Tibial nerve (tissue), 3 donors: ENCODE measurements at regions not wholly inside any gene's neighbourhood (a gene's known extent, or its start where the extent isn't known, plus 50 kb on each side); places are given as distances from the start of the nearest gene placed in this dataset.

Experiments
- POLR2A ChIP-seq, 2 donors: fragments of 450-650 bp; IDR thresholded peaks; one replicate each; pipeline ENCODE4 v1.6.1; 2017; ENCODE audit warnings: antibody characterized with exemption in 2 of 2, mild to moderate bottlenecking in 2 of 2, moderate library complexity in 2 of 2
- TF ChIP-seq, protein P1 (sequence below), 5 experiments: fragments of 200-600 bp in 3 of 5; fragments of 450-650 bp in 2 of 5; sonication (generic) in 3 of 5; IDR thresholded peaks; one replicate each; pipeline ENCODE4 v1.5.1; 2016 to 2019; ENCODE audit warnings: antibody characterized with exemption in 5 of 5, mild to moderate bottlenecking in 3 of 5, moderate library complexity in 2 of 5

DNA sequence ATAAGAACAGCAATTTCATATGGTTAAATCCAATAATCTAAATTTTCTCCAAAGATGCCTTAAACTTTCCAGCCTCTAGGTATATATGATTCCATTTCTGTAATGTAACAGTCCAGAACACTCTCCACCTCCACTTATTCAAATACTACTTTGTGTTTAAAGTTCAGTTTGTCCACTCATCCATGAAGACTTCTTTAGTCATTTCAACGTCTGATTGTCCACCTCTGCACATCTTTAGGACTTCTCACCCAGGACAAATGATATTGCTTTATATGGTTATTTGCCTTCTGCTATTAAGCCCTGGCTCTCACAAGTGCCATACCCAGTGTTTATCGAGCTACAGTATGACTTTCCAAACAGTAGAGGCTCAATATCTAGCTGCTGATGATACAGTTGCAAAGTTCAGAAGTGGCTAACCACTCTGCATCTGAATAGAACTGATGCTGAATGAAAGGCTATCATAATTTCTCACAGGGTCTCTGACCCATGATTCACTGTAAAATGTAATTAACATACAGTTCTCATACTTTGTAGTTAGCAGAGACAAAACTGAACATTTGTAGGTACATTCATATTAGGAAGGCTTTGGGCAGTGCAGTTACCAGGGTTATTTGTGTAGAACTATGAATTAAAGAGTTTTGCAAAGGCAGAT, 93.7 kb upstream of the MBNL1 start:
- TF ChIP-seq, protein P1, sequence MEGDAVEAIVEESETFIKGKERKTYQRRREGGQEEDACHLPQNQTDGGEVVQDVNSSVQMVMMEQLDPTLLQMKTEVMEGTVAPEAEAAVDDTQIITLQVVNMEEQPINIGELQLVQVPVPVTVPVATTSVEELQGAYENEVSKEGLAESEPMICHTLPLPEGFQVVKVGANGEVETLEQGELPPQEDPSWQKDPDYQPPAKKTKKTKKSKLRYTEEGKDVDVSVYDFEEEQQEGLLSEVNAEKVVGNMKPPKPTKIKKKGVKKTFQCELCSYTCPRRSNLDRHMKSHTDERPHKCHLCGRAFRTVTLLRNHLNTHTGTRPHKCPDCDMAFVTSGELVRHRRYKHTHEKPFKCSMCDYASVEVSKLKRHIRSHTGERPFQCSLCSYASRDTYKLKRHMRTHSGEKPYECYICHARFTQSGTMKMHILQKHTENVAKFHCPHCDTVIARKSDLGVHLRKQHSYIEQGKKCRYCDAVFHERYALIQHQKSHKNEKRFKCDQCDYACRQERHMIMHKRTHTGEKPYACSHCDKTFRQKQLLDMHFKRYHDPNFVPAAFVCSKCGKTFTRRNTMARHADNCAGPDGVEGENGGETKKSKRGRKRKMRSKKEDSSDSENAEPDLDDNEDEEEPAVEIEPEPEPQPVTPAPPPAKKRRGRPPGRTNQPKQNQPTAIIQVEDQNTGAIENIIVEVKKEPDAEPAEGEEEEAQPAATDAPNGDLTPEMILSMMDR (IDR thresholded peaks at IDR 0.05) = no peak
- TF ChIP-seq POLR2A (IDR thresholded peaks at IDR 0.05) = no peak
